ENCODE measurements at regions not wholly inside any gene's neighbourhood (a gene's known extent, or its start where the extent isn't known, plus 50 kb on each side); places are given as distances from the start of the nearest gene placed in this dataset.
A peak's percentile ranks its signal among the peaks of the same experiment; 100 is the strongest.
"Not testable (repeated sequence)": the region's sequence is repeated elsewhere in the genome, so short reads cannot be mapped to it uniquely, and the experiment has no call there.

GRCh38 chr11:67871168-67871567, 132.7 kb downstream of the UNC93B1 start:
- FAIRE-seq, result not testable (repeated sequence)

- FAIRE-seq, result not testable (repeated sequence)
Observed at GRCh38 chr11:67862896-67863295, 141.0 kb downstream of the UNC93B1 start.

GRCh38 chr11:67859513-67860161, 144.3 kb downstream of the UNC93B1 start:
- FAIRE-seq, result not testable (repeated sequence)

GRCh38 chr11:67850747-67851146, 153.2 kb downstream of the UNC93B1 start:
- FAIRE-seq, result not testable (repeated sequence)

GRCh38 chr11:67849766-67850165, 154.1 kb downstream of the UNC93B1 start:
- FAIRE-seq, result not testable (repeated sequence)

GRCh38 chr11:67847896-67848875, 155.7 kb downstream of the UNC93B1 start:
- FAIRE-seq, result not testable (repeated sequence)

- FAIRE-seq, result not testable (repeated sequence)
Observed at GRCh38 chr11:67846303-67846702, 157.6 kb downstream of the UNC93B1 start.

- FAIRE-seq, result not testable (repeated sequence)
Observed at GRCh38 chr11:67845296-67845695, 158.6 kb downstream of the UNC93B1 start.

- not testable (repeated sequence) for FAIRE-seq
Observed at GRCh38 chr11:67840599-67840998, 163.3 kb downstream of the UNC93B1 start.

- not testable (repeated sequence) for FAIRE-seq
Observed at GRCh38 chr11:67830152-67830551, 155.7 kb upstream of the ALDH3B2 start.

- not testable (repeated sequence) for FAIRE-seq
Observed at GRCh38 chr11:67826951-67827296, 152.5 kb upstream of the ALDH3B2 start.

- FAIRE-seq, result not testable (repeated sequence)
Observed at GRCh38 chr11:67826028-67826950, 151.9 kb upstream of the ALDH3B2 start.

- not testable (repeated sequence) for FAIRE-seq
Observed at GRCh38 chr11:67824861-67825260, 150.4 kb upstream of the ALDH3B2 start.

- no peak for FAIRE-seq
Observed at GRCh38 chr11:67820081-67820480, 145.7 kb upstream of the ALDH3B2 start.

- not testable (repeated sequence) for FAIRE-seq
Observed at GRCh38 chr11:67817558-67817957, 143.1 kb upstream of the ALDH3B2 start.

- not testable (repeated sequence) for FAIRE-seq
Observed at GRCh38 chr11:67809301-67809700, 134.9 kb upstream of the ALDH3B2 start.

GRCh38 chr11:67807896-67808295, 133.5 kb upstream of the ALDH3B2 start:
- not testable (repeated sequence) for FAIRE-seq

GRCh38 chr11:67806728-67807235, 132.4 kb upstream of the ALDH3B2 start:
- FAIRE-seq, result not testable (repeated sequence)

GRCh38 chr11:67806183-67806582, 131.8 kb upstream of the ALDH3B2 start:
- FAIRE-seq, result not testable (repeated sequence)

- peak; percentile 79 for FAIRE-seq
Observed at GRCh38 chr11:67805253-67806126, 131.1 kb upstream of the ALDH3B2 start.
